Mesenchymal stem cell (in vitro differentiated cells and primary cell): ENCODE measurements at regions not wholly inside any gene's neighbourhood (a gene's known extent, or its start where the extent isn't known, plus 50 kb on each side); places are given as distances from the start of the nearest gene placed in this dataset.
"Not testable (repeated sequence)": the region's sequence is repeated elsewhere in the genome, so short reads cannot be mapped to it uniquely, and the experiment has no call there.

Experiments used
- DNase-seq: peaks from one replicate; pipeline ENCODE4 v3.0.0-alpha.2; 2013
- H2AFZ ChIP-seq: one replicate; pipeline ENCODE4 v1.6.1; 2013; ENCODE audit warnings: low read depth, mild to moderate bottlenecking, control low read depth, inconsistent platforms, low read length, moderate library complexity
- H2AK5ac ChIP-seq: 2 replicates; pipeline ENCODE4 v1.6.1; 2013; ENCODE audit warnings: low read length, moderate library complexity, mild to moderate bottlenecking, inconsistent platforms; ENCODE audit not compliant: severe bottlenecking
- H2BK120ac ChIP-seq: one replicate; pipeline ENCODE4 v1.6.1; 2013; ENCODE audit warnings: low read depth, mild to moderate bottlenecking, inconsistent platforms, low read length, moderate library complexity
- H2BK12ac ChIP-seq, 2 experiments: one replicate each; pipeline ENCODE4 v1.6.1; 2013; ENCODE audit warnings: inconsistent platforms in 2 of 2, low read length in 2 of 2, mild to moderate bottlenecking in 2 of 2, moderate library complexity in 2 of 2, control low read depth in 1 of 2
- H2BK15ac ChIP-seq: one replicate; pipeline ENCODE4 v1.6.1; 2013; ENCODE audit warnings: mild to moderate bottlenecking, low read depth, inconsistent platforms; ENCODE audit not compliant: poor library complexity, severe bottlenecking
- H2BK5ac ChIP-seq: 2 replicates; pipeline ENCODE4 v1.6.1; 2013; ENCODE audit warnings: low read depth, mild to moderate bottlenecking, low read length, control low read depth, inconsistent platforms; ENCODE audit not compliant: poor library complexity, severe bottlenecking
- H3K14ac ChIP-seq, 2 experiments: one replicate each; pipeline ENCODE4 v1.6.1; 2013; ENCODE audit warnings: inconsistent platforms in 2 of 2, low read length in 2 of 2, control low read depth in 1 of 2, mild to moderate bottlenecking in 1 of 2, moderate library complexity in 1 of 2
- H3K18ac ChIP-seq, 2 experiments: one replicate each; pipeline ENCODE4 v1.6.1; 2013; ENCODE audit warnings: inconsistent platforms in 2 of 2, low read length in 2 of 2, control low read depth in 1 of 2, low read depth in 1 of 2, mild to moderate bottlenecking in 1 of 2
- H3K23ac ChIP-seq, 2 experiments: one replicate each; pipeline ENCODE4 v1.6.1; 2013; ENCODE audit warnings: inconsistent platforms in 2 of 2, low read length in 2 of 2, mild to moderate bottlenecking in 2 of 2, moderate library complexity in 2 of 2, control low read depth in 1 of 2
- H3K27ac ChIP-seq: 2 replicates; pipeline ENCODE4 v1.5.1; 2013; ENCODE audit warnings: mild to moderate bottlenecking, moderate library complexity, low read length, control low read depth, inconsistent platforms; ENCODE audit not compliant: poor library complexity, severe bottlenecking
- H3K27me3 ChIP-seq, 2 experiments: 2 replicates each; pipeline versions ENCODE4 v1.6.1 to v1.7.0; 2013; ENCODE audit warnings: low read length in 2 of 2, mild to moderate bottlenecking in 2 of 2, moderate library complexity in 2 of 2, control low read depth in 1 of 2, inconsistent platforms in 1 of 2; ENCODE audit not compliant: control insufficient read depth in 1 of 2, insufficient read depth in 1 of 2
- H3K36me3 ChIP-seq, 2 experiments: 2 replicates each; pipeline versions ENCODE4 v1.6.1 to v1.7.0; 2013; ENCODE audit warnings: low read length in 2 of 2, control low read depth in 1 of 2, inconsistent platforms in 1 of 2, low read depth in 1 of 2, mild to moderate bottlenecking in 1 of 2; ENCODE audit not compliant: insufficient read depth in 2 of 2, control insufficient read depth in 1 of 2
- H3K4ac ChIP-seq, 2 experiments: one replicate each; pipeline ENCODE4 v1.6.1; 2013; ENCODE audit warnings: inconsistent platforms in 2 of 2, low read length in 2 of 2, mild to moderate bottlenecking in 2 of 2, moderate library complexity in 2 of 2, control low read depth in 1 of 2, low read depth in 1 of 2
- H3K4me1 ChIP-seq: 2 replicates; pipeline ENCODE4 v1.6.1; 2013; ENCODE audit warnings: low read depth, low read length, control low read depth; ENCODE audit not compliant: control insufficient read depth, insufficient read depth
- H3K4me2 ChIP-seq: 2 replicates; pipeline ENCODE4 v1.6.1; 2013; ENCODE audit warnings: low read length, mild to moderate bottlenecking, inconsistent platforms; ENCODE audit not compliant: poor library complexity, severe bottlenecking
- H3K4me3 ChIP-seq, 2 experiments: 2 replicates each; pipeline versions ENCODE4 v1.5.1 to v1.7.0; 2013; ENCODE audit warnings: low read length in 2 of 2, mild to moderate bottlenecking in 2 of 2, control low read depth in 1 of 2, low read depth in 1 of 2; ENCODE audit not compliant: insufficient read depth in 1 of 2
- H3K79me1 ChIP-seq: replicated peaks from 2 replicates; pipeline ENCODE4 v1.6.1; 2013; ENCODE audit warnings: mild to moderate bottlenecking, control low read depth, low read length, inconsistent platforms; ENCODE audit not compliant: poor library complexity, severe bottlenecking
- H3K9ac ChIP-seq: 2 replicates; pipeline ENCODE4 v1.7.0; 2013; ENCODE audit warnings: mild to moderate bottlenecking, low read length, moderate library complexity
- H3K9me3 ChIP-seq: 2 replicates; pipeline ENCODE4 v1.7.0; 2013; ENCODE audit warnings: mild to moderate bottlenecking, low read length; ENCODE audit not compliant: control insufficient read depth
- H4K8ac ChIP-seq: one replicate; pipeline ENCODE4 v1.6.1; 2013; ENCODE audit warnings: inconsistent platforms, mild to moderate bottlenecking, low read length, moderate library complexity
- H4K91ac ChIP-seq: one replicate; pipeline ENCODE4 v1.6.1; 2013; ENCODE audit warnings: mild to moderate bottlenecking, low read length, inconsistent platforms
- WGBS: methylation state at CpG from one replicate; pipeline ENCODE4 v1.1.7; 2013; ENCODE audit warnings: mixed read lengths; 5-methylcytosine and 5-hydroxymethylcytosine counted together

DNA sequence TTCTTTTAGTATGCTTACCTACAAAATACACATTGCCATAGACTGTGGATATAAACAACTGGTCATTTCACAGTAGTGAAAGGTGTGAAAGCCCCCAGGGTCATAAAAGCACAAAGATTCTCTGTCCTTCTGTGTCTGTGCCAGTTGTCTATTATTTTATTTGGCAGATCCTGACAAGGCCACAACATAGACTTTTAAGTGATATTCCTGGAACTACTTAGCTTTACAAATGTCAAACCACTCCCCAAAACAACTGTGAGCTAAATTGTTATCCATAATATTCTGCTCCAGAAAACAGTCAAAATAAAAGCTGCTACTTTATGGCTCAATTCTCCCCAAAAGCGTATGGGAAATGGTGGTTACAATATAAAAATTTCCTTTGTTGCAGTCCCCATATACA lies 172.1 kb downstream of the SEC23A start:
- Histone ChIP-seq H3K14ac (no peak overlapping the region), H4K8ac (no peak overlapping the region), H3K27me3 (no peaks in the 10 kb centered on the region), H3K9me3 (no peaks in the 10 kb centered on the region), H3K79me1 (no peaks in the 10 kb centered on the region), H2AFZ (no peak overlapping the region), H3K9ac (no peak overlapping the region), H2BK120ac (no peak overlapping the region), H3K4ac (no peak overlapping the region), H3K36me3 (no peaks in the 10 kb centered on the region), H4K91ac (no peak overlapping the region), H3K23ac (no peak overlapping the region), H3K4me2 (no peak overlapping the region), H2BK5ac (no peak overlapping the region), H3K18ac (no peak overlapping the region), H3K4me3 (no peak overlapping the region), H3K4me1 (no peaks in the 10 kb centered on the region), H2BK15ac (no peak overlapping the region), H3K27ac (no peak overlapping the region), H2AK5ac (no peak overlapping the region), H2BK12ac (no peak overlapping the region)
- DNase-seq = no peak
- no CpG with 5 or more reads among the region's 1 CpG for WGBS

GRCh38 chr14:38930022-38930421 lies 173.0 kb downstream of the SEC23A start:
- no peak overlapping the region for H2BK15ac ChIP-seq
- no peak overlapping the region for H4K91ac ChIP-seq
- no peak overlapping the region for H2BK5ac ChIP-seq
- no peak overlapping the region for H3K27ac ChIP-seq
- no peaks in the 10 kb centered on the region for H3K36me3 ChIP-seq
- no peaks in the 10 kb centered on the region for H3K79me1 ChIP-seq
- H2AK5ac ChIP-seq = no peak overlapping the region
- no peak overlapping the region for H2BK12ac ChIP-seq
- H2AFZ ChIP-seq = no peak overlapping the region
- no peak overlapping the region for H3K18ac ChIP-seq
- DNase-seq = no peak
- H3K27me3 ChIP-seq = no peaks in the 10 kb centered on the region
- no peak overlapping the region for H3K9ac ChIP-seq
- H3K4me1 ChIP-seq = no peaks in the 10 kb centered on the region
- no peak overlapping the region for H3K4ac ChIP-seq
- H3K4me2 ChIP-seq = no peak overlapping the region
- no peak overlapping the region for H2BK120ac ChIP-seq
- 90% methylated on average over 3 of the region's 3 CpGs for WGBS
- no peak overlapping the region for H3K14ac ChIP-seq
- no peak overlapping the region for H4K8ac ChIP-seq
- H3K9me3 ChIP-seq = no peaks in the 10 kb centered on the region
- no peak overlapping the region for H3K23ac ChIP-seq
- H3K4me3 ChIP-seq = no peak overlapping the region

DNA sequence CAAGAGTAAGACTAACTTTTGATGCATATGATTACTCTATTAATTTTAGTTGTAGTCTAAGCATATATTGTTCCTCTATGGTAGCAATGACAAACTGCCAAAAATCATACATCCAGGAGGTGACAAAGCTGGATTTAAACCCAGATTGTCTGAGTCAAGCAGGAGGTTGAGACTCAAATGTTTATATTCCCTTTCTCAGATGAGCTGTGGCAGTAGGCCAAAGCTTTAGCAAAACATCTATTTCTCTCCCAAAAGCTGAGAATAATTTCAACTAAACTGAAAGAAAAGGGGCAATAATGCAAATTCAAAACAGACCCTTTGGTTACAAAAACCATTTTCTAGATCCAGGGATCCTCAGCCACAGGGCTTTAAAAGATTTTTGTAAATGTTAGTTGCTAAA lies 173.6 kb downstream of the SEC23A start:
- Histone ChIP-seq H2BK120ac (no peak overlapping the region), H3K4me2 (no peak overlapping the region), H2BK5ac (no peak overlapping the region), H3K18ac (no peak overlapping the region), H3K27me3 (no peaks in the 10 kb centered on the region), H3K27ac (no peak overlapping the region), H3K9ac (no peak overlapping the region), H3K23ac (no peak overlapping the region), H3K4ac (no peak overlapping the region), H4K8ac (no peak overlapping the region), H2BK12ac (no peak overlapping the region), H2AFZ (no peak overlapping the region), H3K4me3 (no peak overlapping the region), H3K4me1 (no peaks in the 10 kb centered on the region), H4K91ac (no peak overlapping the region), H2AK5ac (no peak overlapping the region), H3K14ac (no peak overlapping the region), H3K9me3 (no peaks in the 10 kb centered on the region), H3K79me1 (no peaks in the 10 kb centered on the region), H3K36me3 (no peaks in the 10 kb centered on the region), H2BK15ac (no peak overlapping the region)
- no peak for DNase-seq

DNA sequence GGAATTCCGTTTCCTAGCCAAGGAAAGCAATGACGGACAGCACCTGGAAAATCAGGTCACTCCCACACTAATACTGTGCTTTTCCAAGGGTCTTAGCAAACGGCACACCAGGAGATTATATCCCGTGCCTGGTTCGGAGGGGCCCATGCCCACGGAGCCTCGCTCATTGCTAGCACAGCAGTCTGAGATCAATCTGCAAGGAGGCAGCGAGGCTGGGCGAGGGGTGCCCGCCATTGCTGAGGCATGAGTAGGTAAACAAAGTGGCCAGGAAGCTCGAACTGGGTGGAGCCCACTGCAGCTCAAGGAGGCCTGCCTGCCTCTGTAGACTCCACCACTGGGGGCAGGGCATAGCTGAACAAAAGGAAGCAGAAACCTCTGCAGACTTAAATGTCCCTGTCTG lies 181.1 kb downstream of the SEC23A start:
- not testable (repeated sequence) for H3K9me3 ChIP-seq, H3K4ac ChIP-seq, H2BK15ac ChIP-seq, H3K36me3 ChIP-seq, H3K79me1 ChIP-seq, H4K8ac ChIP-seq, H3K4me3 ChIP-seq, H3K14ac ChIP-seq, H2BK120ac ChIP-seq, H3K18ac ChIP-seq, H2BK5ac ChIP-seq, H3K23ac ChIP-seq, H3K27ac ChIP-seq, H2AFZ ChIP-seq, H3K4me2 ChIP-seq, DNase-seq, H2BK12ac ChIP-seq, H3K27me3 ChIP-seq, H3K4me1 ChIP-seq, H2AK5ac ChIP-seq, H4K91ac ChIP-seq, H3K9ac ChIP-seq
- WGBS = 87% methylated on average over 11 of the region's 11 CpGs
